GM12878 (cell line): ENCODE measurements at regions not wholly inside any gene's neighbourhood (a gene's known extent, or its start where the extent isn't known, plus 50 kb on each side); places are given as distances from the start of the nearest gene placed in this dataset.

Experiments used
- CREB1 ChIP-seq: IDR thresholded peaks from 2 replicates; pipeline ENCODE4 v1.6.1; 2012; ENCODE audit warnings: low read depth, mild to moderate bottlenecking, inconsistent platforms
- KDM1A ChIP-seq: fragments of 200-600 bp; sonication (generic); IDR thresholded peaks from 2 replicates; pipeline ENCODE4 v1.6.1; 2016; ENCODE audit warnings: borderline replicate concordance
- POLR2A ChIP-seq: IDR thresholded peaks from 2 replicates; pipeline ENCODE4 v1.6.1; 2011; ENCODE audit warnings: low read depth, mild to moderate bottlenecking, low read length
- POLR2AphosphoS5 ChIP-seq: IDR thresholded peaks from 2 replicates; pipeline ENCODE4 v1.6.1; 2011; ENCODE audit warnings: mild to moderate bottlenecking, low read length, inconsistent platforms
- TBL1XR1 ChIP-seq: IDR thresholded peaks from 2 replicates; pipeline ENCODE4 v1.6.1; 2012; ENCODE audit warnings: low read depth, low read length, improper control_type of control experiment
- YBX1 ChIP-seq: fragments of 450-650 bp; IDR thresholded peaks from 2 replicates; pipeline ENCODE4 v1.6.1; 2016; ENCODE audit warnings: antibody characterized with exemption
- ZZZ3 ChIP-seq: IDR thresholded peaks from 2 replicates; pipeline ENCODE4 v1.6.1; 2011; ENCODE audit warnings: low read depth; ENCODE audit not compliant: control insufficient read depth, insufficient read length

DNA sequence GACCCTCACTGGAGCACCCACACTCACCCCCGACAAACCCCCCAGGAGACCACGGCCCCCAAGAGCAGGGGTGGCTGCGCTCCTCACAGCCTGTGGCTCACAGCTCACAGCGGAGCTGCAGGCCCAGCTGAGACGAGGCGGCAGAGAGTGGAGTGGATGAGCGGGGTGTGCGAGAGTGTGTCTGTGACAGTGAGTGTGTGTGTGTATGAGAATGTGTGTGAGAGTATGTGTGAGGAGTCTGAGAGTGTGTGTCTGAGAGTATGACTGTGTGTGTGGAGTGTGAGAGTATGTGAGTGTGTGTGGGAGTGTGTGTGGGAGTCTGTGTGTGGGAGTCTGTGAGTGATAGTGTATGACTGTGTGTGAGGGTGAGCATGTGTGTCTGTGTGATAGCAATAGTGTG is 55.3 kb upstream of the ID2 start:
- TF ChIP-seq ZZZ3 (no peak), YBX1 (no peak), POLR2AphosphoS5 (no peak), CREB1 (no peak), TBL1XR1 (no peak), KDM1A (no peak), POLR2A (no peak)
